HEK293 (cell line): ENCODE measurements at regions not wholly inside any gene's neighbourhood (a gene's known extent, or its start where the extent isn't known, plus 50 kb on each side); places are given as distances from the start of the nearest gene placed in this dataset.

Experiments
- CTCF ChIA-PET: fragments of 350-600 bp; formaldehyde crosslinking; extraction: SDS; loops from one replicate; lab custom pipeline; 2021; ENCODE audit warnings: antibody characterized with exemption; lab: Yijun Ruan, JAX
- POLR2A ChIA-PET: fragments of 300-600 bp; formaldehyde crosslinking; extraction: SDS; loops from one replicate; lab custom pipeline; 2020; ENCODE audit warnings: antibody characterized with exemption, inconsistent platforms; lab: Yijun Ruan, JAX
- H3K27ac ChIP-seq: fragments of 200-500 bp; sonication (Bioruptor generic); 2 replicates; pipeline ENCODE4 v1.5.1; 2014; ENCODE audit warnings: low read depth, low read length, control low read depth, inconsistent platforms; ENCODE audit errors: extremely low read depth
- H3K36me3 ChIP-seq, 2 experiments: fragments of 200-500 bp in 1 of 2; sonication (Bioruptor generic) in 1 of 2; 1 replicate in 1 of 2; 2 replicates in 1 of 2; pipeline ENCODE4 v1.5.1; 2014 to 2017; ENCODE audit warnings: inconsistent platforms in 2 of 2, low read length in 2 of 2; ENCODE audit not compliant: control insufficient read depth in 2 of 2, insufficient read depth in 1 of 2
- H3K4me1 ChIP-seq: fragments of 200-500 bp; sonication (Bioruptor generic); 2 replicates; pipeline ENCODE4 v1.5.1; 2014; ENCODE audit warnings: mild to moderate bottlenecking, low read length, inconsistent platforms; ENCODE audit not compliant: control insufficient read depth, insufficient read depth
- H3K4me3 ChIP-seq: 2 replicates; pipeline ENCODE4 v1.5.1; 2011; ENCODE audit warnings: low read depth, mild to moderate bottlenecking, control low read depth, low read length, moderate library complexity
- H3K9me3 ChIP-seq: fragments of 200-500 bp; sonication (Bioruptor generic); 2 replicates; pipeline ENCODE4 v1.5.1; 2014; ENCODE audit warnings: low read depth, low read length, inconsistent platforms; ENCODE audit not compliant: control insufficient read depth, insufficient read depth
- CTCF ChIP-seq: fragments of 450-650 bp; formaldehyde crosslinking; IDR thresholded peaks from 2 replicates; pipeline ENCODE4 v1.5.1; 2016; ENCODE audit warnings: missing biosample characterization, missing genetic modification characterization
- GLIS1 ChIP-seq: fragments of 450-650 bp; formaldehyde crosslinking; IDR thresholded peaks from 2 replicates; pipeline ENCODE4 v1.5.1; 2016; ENCODE audit warnings: missing biosample characterization, missing genetic modification characterization
- KLF10 ChIP-seq: fragments of 450-650 bp; IDR thresholded peaks from 2 replicates; pipeline ENCODE4 v1.5.1; 2018; ENCODE audit warnings: missing biosample characterization, mild to moderate bottlenecking, missing genetic modification characterization
- ZBTB44 ChIP-seq: fragments of 450-650 bp; IDR thresholded peaks from 2 replicates; pipeline ENCODE4 v1.5.1; 2018; ENCODE audit warnings: missing biosample characterization, mild to moderate bottlenecking, missing genetic modification characterization
- ZNF148 ChIP-seq: fragments of 450-650 bp; formaldehyde crosslinking; IDR thresholded peaks from 2 replicates; pipeline ENCODE4 v1.5.0; 2017; ENCODE audit warnings: missing biosample characterization, missing genetic modification characterization, borderline replicate concordance
- ZNF18 ChIP-seq: fragments of 450-650 bp; formaldehyde crosslinking; IDR thresholded peaks from 2 replicates; pipeline ENCODE4 v1.5.1; 2016; ENCODE audit warnings: missing biosample characterization, missing genetic modification characterization
- ZNF248 ChIP-seq: fragments of 450-650 bp; formaldehyde crosslinking; IDR thresholded peaks from 2 replicates; pipeline ENCODE4 v1.5.1; 2017; ENCODE audit warnings: missing biosample characterization, missing genetic modification characterization
- ZNF335 ChIP-seq: fragments of 450-650 bp; formaldehyde crosslinking; conservative IDR thresholded peaks from 2 replicates; pipeline ENCODE4 v1.5.1; 2016; ENCODE audit warnings: missing biosample characterization, missing genetic modification characterization
- ZNF398 ChIP-seq: fragments of 450-650 bp; formaldehyde crosslinking; IDR thresholded peaks from 2 replicates; pipeline ENCODE4 v1.5.1; 2017; ENCODE audit warnings: missing biosample characterization, missing genetic modification characterization
- ZNF426 ChIP-seq: fragments of 450-650 bp; formaldehyde crosslinking; IDR thresholded peaks from 2 replicates; pipeline ENCODE4 v1.5.1; 2017; ENCODE audit warnings: missing biosample characterization, missing genetic modification characterization, mild to moderate bottlenecking, inconsistent platforms, moderate library complexity
- ZNF518A ChIP-seq: fragments of 450-650 bp; formaldehyde crosslinking; conservative IDR thresholded peaks from 2 replicates; pipeline ENCODE4 v1.5.1; 2016; ENCODE audit warnings: low read depth, missing biosample characterization, missing genetic modification characterization
- ZNF521 ChIP-seq: fragments of 450-650 bp; formaldehyde crosslinking; IDR thresholded peaks from 2 replicates; pipeline ENCODE4 v1.5.1; 2017; ENCODE audit warnings: missing biosample characterization, mild to moderate bottlenecking, missing genetic modification characterization
- ZNF580 ChIP-seq: fragments of 450-650 bp; formaldehyde crosslinking; IDR thresholded peaks from 2 replicates; pipeline ENCODE4 v1.5.1; 2016; ENCODE audit warnings: missing biosample characterization, missing genetic modification characterization
- ZNF701 ChIP-seq: fragments of 450-650 bp; formaldehyde crosslinking; IDR thresholded peaks from 2 replicates; pipeline ENCODE4 v1.5.1; 2016; ENCODE audit warnings: missing biosample characterization, missing genetic modification characterization
- ZNF707 ChIP-seq: fragments of 450-650 bp; formaldehyde crosslinking; IDR thresholded peaks from 2 replicates; pipeline ENCODE4 v1.5.1; 2016; ENCODE audit warnings: missing biosample characterization, missing genetic modification characterization
- ZNF747 ChIP-seq: fragments of 450-650 bp; formaldehyde crosslinking; IDR thresholded peaks from 2 replicates; pipeline ENCODE4 v1.5.1; 2016; ENCODE audit warnings: missing biosample characterization, missing genetic modification characterization
- ZSCAN4 ChIP-seq: fragments of 450-650 bp; formaldehyde crosslinking; IDR thresholded peaks from 2 replicates; pipeline ENCODE4 v1.5.1; 2017; ENCODE audit warnings: missing biosample characterization, missing genetic modification characterization

GRCh38 chr1:191160837-191161236 lies 683.2 kb upstream of the BRINP3 start (continued):
- no peak for TF ChIP-seq ZNF518A (tag by site-specific recombination)
- no peak for TF ChIP-seq ZNF701 (tag by site-specific recombination)
- TF ChIP-seq, all 188 proteins: peak for 0

GRCh38 chr1:191162762-191163161 lies 685.1 kb upstream of the BRINP3 start:
- no peaks in the 10 kb centered on the region for H3K36me3 ChIP-seq
- ChIA-PET POLR2A (no interaction called here), CTCF (no interaction called here)
- H3K27ac ChIP-seq: no peak overlapping the region
- no peaks in the 10 kb centered on the region for H3K4me1 ChIP-seq
- no peaks in the 10 kb centered on the region for H3K9me3 ChIP-seq
- TF ChIP-seq ZNF707 (no peak), ZNF398 (no peak), ZNF18 (tag by site-specific recombination) (no peak), ZNF747 (tag by site-specific recombination) (no peak), ZNF521 (tag by site-specific recombination) (no peak), ZNF426 (tag by site-specific recombination) (no peak)
- H3K4me3 ChIP-seq: no peak overlapping the region

GRCh38 chr1:191163621-191164020 lies 686.0 kb upstream of the BRINP3 start:
- Histone ChIP-seq H3K4me3 (no peak overlapping the region), H3K4me1 (no peaks in the 10 kb centered on the region), H3K27ac (no peak overlapping the region), H3K9me3 (no peaks in the 10 kb centered on the region), H3K36me3 (no peaks in the 10 kb centered on the region)
- CTCF ChIA-PET: no interaction called here
- POLR2A ChIA-PET: no interaction called here
- TF ChIP-seq ZSCAN4 (tag by site-specific recombination): no peak
- TF ChIP-seq KLF10 (tag by site-specific recombination): no peak
- TF ChIP-seq ZBTB44 (tag by site-specific recombination): no peak
- no peak for TF ChIP-seq CTCF (tag by site-specific recombination)
- TF ChIP-seq ZNF248 (tag by site-specific recombination): no peak
- no peak for TF ChIP-seq GLIS1 (tag by site-specific recombination)
- no peak for TF ChIP-seq ZNF580
- TF ChIP-seq ZNF148 (tag by site-specific recombination): no peak
- no peak for TF ChIP-seq ZNF335 (tag by site-specific recombination)
